ENCODE measurements at regions not wholly inside any gene's neighbourhood (a gene's known extent, or its start where the extent isn't known, plus 50 kb on each side); places are given as distances from the start of the nearest gene placed in this dataset.
A peak's percentile ranks its signal among the peaks of the same experiment; 100 is the strongest.
"Not testable (repeated sequence)": the region's sequence is repeated elsewhere in the genome, so short reads cannot be mapped to it uniquely, and the experiment has no call there.

- Histone ChIP-seq H3K27ac (ENCODE audit: low read depth, low read length, poor library complexity, severe bottlenecking) (no peak overlapping the region), H2AFZ (ENCODE audit: low read length) (no peak overlapping the region), H4K20me1 (ENCODE audit: insufficient read depth, low read length) (no peaks in the 10 kb centered on the region), H3K36me3 (ENCODE audit: insufficient read depth, low read length) (no peaks in the 10 kb centered on the region), H3K79me2 (ENCODE audit: insufficient read depth, low read depth, low read length) (no peaks in the 10 kb centered on the region), H3K4me3 (ENCODE audit: low read depth, low read length, poor library complexity, severe bottlenecking) (no peak overlapping the region), H3K4me2 (ENCODE audit: low read length) (no peak overlapping the region), H3K4me1 (ENCODE audit: insufficient read depth, low read length, poor library complexity, severe bottlenecking) (no peaks in the 10 kb centered on the region), H3K9me3 (ENCODE audit: low read length) (no peaks in the 10 kb centered on the region), H3K9me2 (ENCODE audit: insufficient read depth, low read length) (no peaks in the 10 kb centered on the region)
- no TSS peak for BruUV-seq (replicated peaks)
- TF ChIP-seq, protein P1, sequence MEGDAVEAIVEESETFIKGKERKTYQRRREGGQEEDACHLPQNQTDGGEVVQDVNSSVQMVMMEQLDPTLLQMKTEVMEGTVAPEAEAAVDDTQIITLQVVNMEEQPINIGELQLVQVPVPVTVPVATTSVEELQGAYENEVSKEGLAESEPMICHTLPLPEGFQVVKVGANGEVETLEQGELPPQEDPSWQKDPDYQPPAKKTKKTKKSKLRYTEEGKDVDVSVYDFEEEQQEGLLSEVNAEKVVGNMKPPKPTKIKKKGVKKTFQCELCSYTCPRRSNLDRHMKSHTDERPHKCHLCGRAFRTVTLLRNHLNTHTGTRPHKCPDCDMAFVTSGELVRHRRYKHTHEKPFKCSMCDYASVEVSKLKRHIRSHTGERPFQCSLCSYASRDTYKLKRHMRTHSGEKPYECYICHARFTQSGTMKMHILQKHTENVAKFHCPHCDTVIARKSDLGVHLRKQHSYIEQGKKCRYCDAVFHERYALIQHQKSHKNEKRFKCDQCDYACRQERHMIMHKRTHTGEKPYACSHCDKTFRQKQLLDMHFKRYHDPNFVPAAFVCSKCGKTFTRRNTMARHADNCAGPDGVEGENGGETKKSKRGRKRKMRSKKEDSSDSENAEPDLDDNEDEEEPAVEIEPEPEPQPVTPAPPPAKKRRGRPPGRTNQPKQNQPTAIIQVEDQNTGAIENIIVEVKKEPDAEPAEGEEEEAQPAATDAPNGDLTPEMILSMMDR (conservative IDR thresholded peaks at IDR 0.05; ENCODE audit: low read length) = no peak
- TF ChIP-seq EZH2phosphoT487 (IDR thresholded peaks at IDR 0.05; ENCODE audit: borderline replicate concordance, low read depth, low read length) = no peak
- DNase-seq (ENCODE audit: low spot score) = no peak
- ChIA-PET CTCF (ENCODE audit: unreplicated experiment) (no interaction called here), POLR2A (interaction anchor here (1.3 kb wide), 1 partner anchor 9 kb away, joined by 6 read pairs; no protein-coding TSS in a partner anchor)
- intact Hi-C loops (cut with micrococcal nuclease; ENCODE audit: unreplicated experiment) = no loop called here
Measured at GRCh38 chr11:82505379-82505778, 228.3 kb downstream of the FAM181B start.

GRCh38 chr11:82501174-82501573 lies 232.5 kb downstream of the FAM181B start:
- H3K4me2 ChIP-seq (ENCODE audit: low read length); H2AFZ ChIP-seq (ENCODE audit: low read length); H3K79me2 ChIP-seq (ENCODE audit: insufficient read depth, low read depth, low read length); H3K9me2 ChIP-seq (ENCODE audit: insufficient read depth, low read length); CTCF ChIA-PET (ENCODE audit: unreplicated experiment); H3K27ac ChIP-seq (ENCODE audit: low read depth, low read length, poor library complexity, severe bottlenecking); H4K20me1 ChIP-seq (ENCODE audit: insufficient read depth, low read length); H3K4me1 ChIP-seq (ENCODE audit: insufficient read depth, low read length, poor library complexity, severe bottlenecking); H3K9me3 ChIP-seq (ENCODE audit: low read length); intact Hi-C loops (cut with micrococcal nuclease; ENCODE audit: unreplicated experiment); H3K4me3 ChIP-seq (ENCODE audit: low read depth, low read length, poor library complexity, severe bottlenecking); H3K36me3 ChIP-seq (ENCODE audit: insufficient read depth, low read length); BruUV-seq (replicated peaks); DNase-seq (ENCODE audit: low spot score): not testable (repeated sequence)
- POLR2A ChIA-PET = interaction anchor here (0.6 kb wide), 1 partner anchor 150 kb away, joined by 3 read pairs; no protein-coding TSS in a partner anchor

DNA sequence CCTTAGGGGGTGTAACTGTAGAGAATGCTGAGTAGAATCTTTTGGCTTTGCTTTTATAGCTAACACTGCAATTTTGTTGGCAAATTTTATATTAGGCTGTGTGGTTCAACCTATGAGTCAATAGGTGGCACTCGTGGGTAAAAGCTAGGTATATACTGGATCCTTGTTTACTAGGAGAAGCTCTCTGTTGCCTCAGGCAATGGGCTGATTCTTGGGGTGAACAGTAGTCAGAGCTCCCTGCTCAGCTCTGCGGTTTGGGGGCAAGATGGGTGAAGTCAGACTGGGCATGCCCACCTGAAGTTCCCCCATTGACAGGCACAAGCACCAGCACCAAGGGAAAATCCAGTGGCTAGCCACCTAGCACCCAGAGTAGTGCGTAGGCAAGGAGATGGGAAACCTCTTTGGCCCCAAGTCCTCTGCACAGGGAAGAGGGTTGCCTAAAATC lies 238.7 kb downstream of the FAM181B start:
- CTCF ChIA-PET (ENCODE audit: unreplicated experiment) = no interaction called here

More for the DNA sequence above, 238.7 kb downstream of the FAM181B start:
- no TSS peak for BruUV-seq (replicated peaks)
- no peaks in the 10 kb centered on the region for H4K20me1 ChIP-seq (ENCODE audit: insufficient read depth, low read length)
- POLR2A ChIA-PET = interaction anchor here (0.6 kb wide), 1 partner anchor 810 kb away, joined by 3 read pairs; no protein-coding TSS in a partner anchor
- H3K4me2 ChIP-seq (ENCODE audit: low read length) = no peak overlapping the region
- no peaks in the 10 kb centered on the region for H3K9me3 ChIP-seq (ENCODE audit: low read length)
- H3K79me2 ChIP-seq (ENCODE audit: insufficient read depth, low read depth, low read length) = no peaks in the 10 kb centered on the region
- intact Hi-C loops (cut with micrococcal nuclease; ENCODE audit: unreplicated experiment) = loop anchor here (5.0 to 10.0 kb wide), 2 partner anchors 110 to 202 kb away; no protein-coding TSS in a partner anchor
- no peaks in the 10 kb centered on the region for H3K36me3 ChIP-seq (ENCODE audit: insufficient read depth, low read length)
- no peak overlapping the region for H3K4me3 ChIP-seq (ENCODE audit: low read depth, low read length, poor library complexity, severe bottlenecking)
- H3K9me2 ChIP-seq (ENCODE audit: insufficient read depth, low read length) = no peaks in the 10 kb centered on the region
- TF ChIP-seq, protein P1 (conservative IDR thresholded peaks at IDR 0.05; ENCODE audit: low read length) = peak; percentile 71
- TF ChIP-seq EZH2phosphoT487 (IDR thresholded peaks at IDR 0.05; ENCODE audit: borderline replicate concordance, low read depth, low read length) = no peak
- H2AFZ ChIP-seq (ENCODE audit: low read length) = no peak overlapping the region
- no peaks in the 10 kb centered on the region for H3K4me1 ChIP-seq (ENCODE audit: insufficient read depth, low read length, poor library complexity, severe bottlenecking)
- DNase-seq (ENCODE audit: low spot score) = peak; percentile 29
- no peak overlapping the region for H3K27ac ChIP-seq (ENCODE audit: low read depth, low read length, poor library complexity, severe bottlenecking)
